GM10266 (cell line): ENCODE measurements at regions not wholly inside any gene's neighbourhood (a gene's known extent, or its start where the extent isn't known, plus 50 kb on each side); places are given as distances from the start of the nearest gene placed in this dataset.
"Not testable (repeated sequence)": the region's sequence is repeated elsewhere in the genome, so short reads cannot be mapped to it uniquely, and the experiment has no call there.

Experiments
- DNase-seq: peaks from one replicate; pipeline ENCODE4 v3.0.0; 2012; ENCODE audit errors: extremely low spot score
- CTCF ChIP-seq: IDR thresholded peaks from 2 replicates; pipeline ENCODE4 v1.5.1; 2012; ENCODE audit warnings: mild to moderate bottlenecking, low read depth; ENCODE audit not compliant: control insufficient read depth, insufficient read depth; ENCODE audit errors: missing control alignments

GRCh38 chr6:115064680-115065079 is 721.9 kb upstream of the HS3ST5 start:
- no peak for DNase-seq
- TF ChIP-seq CTCF: no peak

GRCh38 chr6:115060581-115060980 is 717.8 kb upstream of the HS3ST5 start:
- DNase-seq: no peak
- no peak for TF ChIP-seq CTCF

GRCh38 chr6:115058414-115059211 is 715.8 kb upstream of the HS3ST5 start:
- TF ChIP-seq CTCF: no peak
- DNase-seq: no peak

GRCh38 chr6:115055579-115055978 is 712.8 kb upstream of the HS3ST5 start:
- DNase-seq: no peak
- TF ChIP-seq CTCF: no peak

- DNase-seq: not testable (repeated sequence)
Observed at GRCh38 chr6:115054242-115054641, 711.4 kb upstream of the HS3ST5 start.

- no peak for DNase-seq
- no peak for TF ChIP-seq CTCF
Observed at GRCh38 chr6:115053169-115053860, 710.5 kb upstream of the HS3ST5 start.

- peak; percentile 21 for TF ChIP-seq CTCF
- no peak for DNase-seq
Observed at GRCh38 chr6:115016593-115016992, 673.8 kb upstream of the HS3ST5 start.
